ENCODE measurements at regions not wholly inside any gene's neighbourhood (a gene's known extent, or its start where the extent isn't known, plus 50 kb on each side); places are given as distances from the start of the nearest gene placed in this dataset.

DNA sequence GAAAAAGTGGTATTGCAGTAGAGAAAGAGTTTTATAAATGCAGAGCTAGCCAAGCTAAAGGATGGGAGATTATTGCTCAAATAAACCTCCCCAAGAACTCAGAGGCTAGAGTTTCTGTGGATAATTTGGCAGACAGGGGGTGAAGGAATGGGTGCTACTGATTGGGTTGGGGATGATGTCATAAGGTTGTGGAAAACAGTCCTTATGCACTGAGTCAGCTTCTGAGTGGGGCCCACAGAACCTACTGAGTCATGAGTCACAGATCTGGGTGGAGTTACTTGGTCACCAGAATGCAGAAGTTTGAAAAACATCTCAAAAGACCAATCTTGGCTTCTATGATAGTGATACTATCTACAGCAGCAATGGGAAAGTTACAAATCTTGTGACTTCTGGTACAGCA, 1146.7 kb downstream of the TYW1 start:
- H3K27me3 ChIP-seq (ENCODE audit: low read depth): peaks cover 92% of the 10 kb centered on the region
- H3K4me1 ChIP-seq: no peaks in the 10 kb centered on the region
- TF ChIP-seq, protein P1, sequence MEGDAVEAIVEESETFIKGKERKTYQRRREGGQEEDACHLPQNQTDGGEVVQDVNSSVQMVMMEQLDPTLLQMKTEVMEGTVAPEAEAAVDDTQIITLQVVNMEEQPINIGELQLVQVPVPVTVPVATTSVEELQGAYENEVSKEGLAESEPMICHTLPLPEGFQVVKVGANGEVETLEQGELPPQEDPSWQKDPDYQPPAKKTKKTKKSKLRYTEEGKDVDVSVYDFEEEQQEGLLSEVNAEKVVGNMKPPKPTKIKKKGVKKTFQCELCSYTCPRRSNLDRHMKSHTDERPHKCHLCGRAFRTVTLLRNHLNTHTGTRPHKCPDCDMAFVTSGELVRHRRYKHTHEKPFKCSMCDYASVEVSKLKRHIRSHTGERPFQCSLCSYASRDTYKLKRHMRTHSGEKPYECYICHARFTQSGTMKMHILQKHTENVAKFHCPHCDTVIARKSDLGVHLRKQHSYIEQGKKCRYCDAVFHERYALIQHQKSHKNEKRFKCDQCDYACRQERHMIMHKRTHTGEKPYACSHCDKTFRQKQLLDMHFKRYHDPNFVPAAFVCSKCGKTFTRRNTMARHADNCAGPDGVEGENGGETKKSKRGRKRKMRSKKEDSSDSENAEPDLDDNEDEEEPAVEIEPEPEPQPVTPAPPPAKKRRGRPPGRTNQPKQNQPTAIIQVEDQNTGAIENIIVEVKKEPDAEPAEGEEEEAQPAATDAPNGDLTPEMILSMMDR (IDR thresholded peaks at IDR 0.05; ENCODE audit: borderline replicate concordance): no peak
- intact Hi-C loops (cut with micrococcal nuclease): no loop called here
- no peak overlapping the region for H3K4me3 ChIP-seq
- H3K9me3 ChIP-seq (replicated peaks): peaks cover 38% of the 10 kb centered on the region
- H3K36me3 ChIP-seq: no peaks in the 10 kb centered on the region
- no peak for DNase-seq
- H3K27ac ChIP-seq (replicated peaks): no peak overlapping the region

DNA sequence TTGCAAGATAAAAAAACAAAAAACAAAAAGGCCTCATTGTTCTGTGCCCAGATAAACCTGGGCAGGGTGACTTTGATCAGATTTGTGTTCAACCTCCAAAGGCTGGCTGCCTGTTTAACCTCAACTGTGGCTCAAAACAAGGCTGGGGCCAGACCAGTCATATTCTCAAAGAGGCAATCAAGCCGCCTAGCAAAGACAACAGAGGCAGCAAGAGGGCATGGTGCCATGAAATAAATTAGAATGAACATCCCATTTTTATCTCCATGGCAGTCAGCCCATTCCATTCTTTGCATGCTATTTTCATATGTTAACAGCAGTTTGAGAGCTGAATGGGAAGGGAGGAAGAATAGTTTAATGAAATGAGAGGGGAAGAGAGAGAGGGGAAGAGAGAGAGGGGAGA, 1150.3 kb downstream of the TYW1 start:
- H3K27me3 ChIP-seq (ENCODE audit: low read depth): peaks cover 80% of the 10 kb centered on the region
- H3K4me1 ChIP-seq: no peaks in the 10 kb centered on the region
- no peak overlapping the region for H3K27ac ChIP-seq (replicated peaks)
- TF ChIP-seq, protein P1 (IDR thresholded peaks at IDR 0.05; ENCODE audit: borderline replicate concordance): no peak
- peaks cover 28% of the 10 kb centered on the region for H3K9me3 ChIP-seq (replicated peaks)
- intact Hi-C loops (cut with micrococcal nuclease): no loop called here
- H3K4me3 ChIP-seq: no peak overlapping the region
- H3K36me3 ChIP-seq: no peaks in the 10 kb centered on the region
- DNase-seq: no peak

DNA sequence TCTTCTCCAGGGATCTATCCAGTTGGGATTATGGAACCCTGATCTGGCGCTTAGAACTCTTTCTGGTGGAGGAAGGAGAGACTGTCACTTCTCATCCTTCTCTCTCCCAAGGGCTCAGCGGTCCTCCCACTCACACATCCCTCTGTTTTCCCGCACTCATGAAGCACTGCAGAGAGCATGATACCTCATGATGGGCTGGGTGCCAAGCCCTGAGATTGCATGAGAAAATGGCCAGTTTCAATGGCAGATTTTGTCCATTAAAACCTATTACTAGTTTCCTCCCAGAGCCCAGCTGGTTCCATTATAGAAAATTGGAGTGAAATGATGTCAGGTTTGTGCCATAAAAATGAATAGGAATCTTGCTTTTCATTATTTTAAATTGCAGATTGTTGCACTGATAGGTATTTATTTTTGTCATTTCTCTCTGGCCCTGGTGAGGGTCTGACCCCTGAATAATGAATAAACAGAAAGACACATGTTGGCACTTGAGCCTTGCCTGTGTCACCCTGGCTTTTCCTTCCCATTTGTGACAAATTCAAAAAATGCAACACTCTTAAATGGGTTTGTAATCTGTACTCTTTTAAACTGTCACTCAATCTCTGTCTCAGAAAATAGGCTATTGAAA, 1151.1 kb downstream of the TYW1 start:
- Histone ChIP-seq H3K36me3 (no peaks in the 10 kb centered on the region), H3K27me3 (ENCODE audit: low read depth) (peaks cover 77% of the 10 kb centered on the region), H3K9me3 (replicated peaks) (peaks cover 20% of the 10 kb centered on the region), H3K27ac (replicated peaks) (no peak overlapping the region), H3K4me1 (no peaks in the 10 kb centered on the region), H3K4me3 (no peak overlapping the region)
- TF ChIP-seq, protein P1 (IDR thresholded peaks at IDR 0.05; ENCODE audit: borderline replicate concordance): no peak
- intact Hi-C loops (cut with micrococcal nuclease): no loop called here
- no peak for DNase-seq

DNA sequence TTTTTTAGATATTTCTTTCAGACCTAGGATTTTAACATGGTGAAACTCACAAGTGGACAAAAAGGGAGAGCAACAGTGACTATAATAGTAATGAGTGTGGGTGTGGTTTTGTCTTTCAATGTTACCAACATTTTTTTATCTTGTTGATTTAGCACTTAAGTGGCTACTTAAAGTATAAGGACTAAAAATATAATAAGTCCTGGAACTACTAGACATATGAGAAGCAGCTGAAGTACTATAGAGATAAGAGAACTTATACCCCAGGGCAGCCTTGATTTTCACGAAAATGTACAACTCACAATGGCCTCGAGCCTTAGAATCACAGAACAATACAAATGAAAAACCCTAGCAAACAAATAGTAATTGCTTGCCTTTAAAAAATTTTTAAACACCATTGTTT, 1151.8 kb downstream of the TYW1 start:
- no peak overlapping the region for H3K27ac ChIP-seq (replicated peaks)
- no peak overlapping the region for H3K4me3 ChIP-seq
- no peak for DNase-seq
- H3K9me3 ChIP-seq (replicated peaks): peaks cover 13% of the 10 kb centered on the region
- intact Hi-C loops (cut with micrococcal nuclease): no loop called here
- peaks cover 70% of the 10 kb centered on the region for H3K27me3 ChIP-seq (ENCODE audit: low read depth)
- TF ChIP-seq, protein P1 (IDR thresholded peaks at IDR 0.05; ENCODE audit: borderline replicate concordance): no peak
- no peaks in the 10 kb centered on the region for H3K4me1 ChIP-seq
- H3K36me3 ChIP-seq: no peaks in the 10 kb centered on the region

DNA sequence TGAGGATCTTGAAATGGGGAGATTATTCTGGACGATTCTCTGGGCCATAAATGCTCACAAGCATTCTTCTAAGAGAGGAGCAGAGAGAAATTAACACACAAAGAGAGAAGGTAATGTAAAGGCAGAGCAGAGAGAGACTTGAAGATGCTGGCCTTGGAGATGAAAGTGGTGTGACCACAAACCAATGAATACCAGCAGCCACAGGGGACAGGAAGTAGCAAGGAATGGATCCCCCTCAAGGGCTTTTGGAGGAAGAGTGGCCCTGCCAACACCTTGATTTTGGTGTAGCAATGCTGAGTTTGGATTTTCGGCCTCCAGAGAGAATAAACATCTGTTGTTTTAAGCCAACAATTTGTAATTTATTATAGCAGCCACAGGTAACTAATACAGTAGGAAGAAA, 1155.6 kb downstream of the TYW1 start:
- H3K4me3 ChIP-seq: no peak overlapping the region
- no peak for DNase-seq
- TF ChIP-seq, protein P1 (IDR thresholded peaks at IDR 0.05; ENCODE audit: borderline replicate concordance): no peak
- H3K27ac ChIP-seq (replicated peaks): no peak overlapping the region
- intact Hi-C loops (cut with micrococcal nuclease): no loop called here
- H3K36me3 ChIP-seq: no peaks in the 10 kb centered on the region
- H3K9me3 ChIP-seq (replicated peaks): peaks cover 10% of the 10 kb centered on the region
- peaks cover 62% of the 10 kb centered on the region for H3K27me3 ChIP-seq (ENCODE audit: low read depth)
- no peaks in the 10 kb centered on the region for H3K4me1 ChIP-seq
